ENCODE measurements at regions not wholly inside any gene's neighbourhood (a gene's known extent, or its start where the extent isn't known, plus 50 kb on each side); places are given as distances from the start of the nearest gene placed in this dataset.
A peak's percentile ranks its signal among the peaks of the same experiment; 100 is the strongest.

DNA sequence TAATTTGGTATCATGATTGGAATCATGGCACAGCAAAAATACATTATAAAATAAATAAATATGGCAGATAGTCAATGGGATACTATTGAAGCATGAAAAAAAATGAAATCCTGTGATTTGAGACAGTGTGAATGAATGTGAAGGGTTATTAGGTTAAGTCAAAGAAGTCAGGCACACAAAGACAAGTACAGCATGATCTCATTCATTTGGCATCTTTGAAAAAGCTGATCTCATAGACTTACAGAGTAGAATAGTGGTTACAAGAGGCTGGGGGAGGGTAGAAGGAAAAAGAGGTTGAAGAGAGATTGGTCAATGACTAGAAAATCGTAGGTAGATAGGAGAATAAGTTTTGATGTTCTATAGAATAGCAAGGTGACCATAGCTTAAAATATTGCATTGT is 295.1 kb upstream of the SLITRK5 start:
- Histone ChIP-seq H3K9ac (no peak overlapping the region), H3K9me3 (ENCODE audit: control insufficient read depth, low read length) (no peaks in the 10 kb centered on the region), H3K4me2 (ENCODE audit: low read length) (no peak overlapping the region), H3K79me2 (no peaks in the 10 kb centered on the region), H3K36me3 (ENCODE audit: control insufficient read depth, insufficient read depth, low read length) (no peaks in the 10 kb centered on the region), H3K27me3 (ENCODE audit: control insufficient read depth, insufficient read depth, low read length) (no peaks in the 10 kb centered on the region), H2AFZ (no peak overlapping the region), H3K4me1 (no peaks in the 10 kb centered on the region), H3K4me3 (ENCODE audit: low read depth, low read length) (no peak overlapping the region), H3K27ac (no peak overlapping the region)
- TF ChIP-seq, protein P1, sequence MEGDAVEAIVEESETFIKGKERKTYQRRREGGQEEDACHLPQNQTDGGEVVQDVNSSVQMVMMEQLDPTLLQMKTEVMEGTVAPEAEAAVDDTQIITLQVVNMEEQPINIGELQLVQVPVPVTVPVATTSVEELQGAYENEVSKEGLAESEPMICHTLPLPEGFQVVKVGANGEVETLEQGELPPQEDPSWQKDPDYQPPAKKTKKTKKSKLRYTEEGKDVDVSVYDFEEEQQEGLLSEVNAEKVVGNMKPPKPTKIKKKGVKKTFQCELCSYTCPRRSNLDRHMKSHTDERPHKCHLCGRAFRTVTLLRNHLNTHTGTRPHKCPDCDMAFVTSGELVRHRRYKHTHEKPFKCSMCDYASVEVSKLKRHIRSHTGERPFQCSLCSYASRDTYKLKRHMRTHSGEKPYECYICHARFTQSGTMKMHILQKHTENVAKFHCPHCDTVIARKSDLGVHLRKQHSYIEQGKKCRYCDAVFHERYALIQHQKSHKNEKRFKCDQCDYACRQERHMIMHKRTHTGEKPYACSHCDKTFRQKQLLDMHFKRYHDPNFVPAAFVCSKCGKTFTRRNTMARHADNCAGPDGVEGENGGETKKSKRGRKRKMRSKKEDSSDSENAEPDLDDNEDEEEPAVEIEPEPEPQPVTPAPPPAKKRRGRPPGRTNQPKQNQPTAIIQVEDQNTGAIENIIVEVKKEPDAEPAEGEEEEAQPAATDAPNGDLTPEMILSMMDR (IDR thresholded peaks at IDR 0.05) = no peak

DNA sequence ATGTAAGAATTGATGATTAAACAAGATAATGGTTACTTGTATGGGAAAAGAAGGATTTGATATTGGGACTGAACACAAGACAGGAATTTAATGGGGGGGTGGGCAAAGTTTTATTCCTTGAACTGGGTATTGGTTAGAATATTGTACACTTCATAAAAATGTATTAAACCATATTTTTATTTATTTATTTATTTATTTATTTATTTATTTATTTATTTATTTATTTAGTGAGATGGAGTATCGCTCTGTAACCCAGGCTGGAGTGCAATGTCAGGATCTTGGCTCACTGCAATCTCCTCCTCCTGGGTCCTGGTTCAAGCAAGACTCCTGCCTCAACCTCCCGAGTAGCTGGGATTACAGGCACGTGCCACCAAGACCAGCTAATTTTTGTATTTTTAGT is 287.1 kb upstream of the SLITRK5 start:
- no peaks in the 10 kb centered on the region for H3K36me3 ChIP-seq (ENCODE audit: control insufficient read depth, insufficient read depth, low read length)
- H3K79me2 ChIP-seq = no peaks in the 10 kb centered on the region
- no peaks in the 10 kb centered on the region for H3K4me1 ChIP-seq
- no peak overlapping the region for H3K9ac ChIP-seq
- H3K4me2 ChIP-seq (ENCODE audit: low read length) = no peak overlapping the region
- no peak overlapping the region for H2AFZ ChIP-seq
- TF ChIP-seq, protein P1 (IDR thresholded peaks at IDR 0.05) = no peak
- no peaks in the 10 kb centered on the region for H3K9me3 ChIP-seq (ENCODE audit: control insufficient read depth, low read length)
- no peaks in the 10 kb centered on the region for H3K27me3 ChIP-seq (ENCODE audit: control insufficient read depth, insufficient read depth, low read length)
- no peak overlapping the region for H3K4me3 ChIP-seq (ENCODE audit: low read depth, low read length)
- H3K27ac ChIP-seq = no peak overlapping the region

DNA sequence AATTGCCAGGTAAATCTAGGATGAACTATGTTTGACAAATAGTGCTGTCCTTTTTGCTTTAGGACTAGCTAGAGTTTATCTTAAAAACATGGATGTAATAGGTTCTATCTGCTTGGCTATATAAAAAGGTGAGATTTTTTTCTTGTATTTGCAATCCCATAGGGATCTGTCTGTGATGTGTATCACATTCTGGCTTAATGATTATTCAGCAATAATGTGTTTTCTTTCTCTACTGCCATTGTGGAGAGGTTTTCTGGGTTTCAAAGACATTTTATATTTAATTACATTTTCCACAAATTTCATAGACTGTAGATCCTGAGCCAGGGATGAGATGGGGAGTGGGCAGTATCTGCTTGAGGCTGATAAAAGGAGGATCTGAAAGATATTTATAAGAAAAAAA is 277.8 kb upstream of the SLITRK5 start:
- H3K79me2 ChIP-seq = no peaks in the 10 kb centered on the region
- H3K4me2 ChIP-seq (ENCODE audit: low read length) = no peak overlapping the region
- H3K27me3 ChIP-seq (ENCODE audit: control insufficient read depth, insufficient read depth, low read length) = no peaks in the 10 kb centered on the region
- no peaks in the 10 kb centered on the region for H3K36me3 ChIP-seq (ENCODE audit: control insufficient read depth, insufficient read depth, low read length)
- no peaks in the 10 kb centered on the region for H3K9me3 ChIP-seq (ENCODE audit: control insufficient read depth, low read length)
- TF ChIP-seq, protein P1 (IDR thresholded peaks at IDR 0.05) = no peak
- H3K4me1 ChIP-seq = no peaks in the 10 kb centered on the region
- no peak overlapping the region for H2AFZ ChIP-seq
- H3K4me3 ChIP-seq (ENCODE audit: low read depth, low read length) = no peak overlapping the region
- H3K27ac ChIP-seq = no peak overlapping the region
- no peak overlapping the region for H3K9ac ChIP-seq

DNA sequence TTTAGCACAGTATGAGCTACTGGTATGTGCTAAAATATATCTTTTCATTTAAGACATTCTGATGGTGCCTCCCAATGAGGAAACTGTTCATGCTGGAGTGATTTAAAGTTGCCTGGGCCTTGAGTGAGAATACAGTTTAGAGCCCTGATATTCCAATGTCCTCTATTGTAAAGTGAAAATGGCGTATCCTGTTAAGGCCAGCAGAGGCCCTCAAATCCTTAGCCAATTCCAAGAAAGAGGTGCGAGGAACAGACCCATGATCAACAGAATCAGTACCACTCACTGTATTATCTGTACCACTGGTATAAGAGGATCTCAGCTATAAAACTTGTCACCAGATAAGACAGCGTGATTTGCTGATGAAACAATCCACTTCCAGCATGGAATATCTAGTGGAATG is 273.1 kb upstream of the SLITRK5 start:
- Histone ChIP-seq H3K4me3 (ENCODE audit: low read depth, low read length) (no peak overlapping the region), H3K27ac (no peak overlapping the region), H3K4me1 (no peaks in the 10 kb centered on the region), H3K36me3 (ENCODE audit: control insufficient read depth, insufficient read depth, low read length) (no peaks in the 10 kb centered on the region), H3K4me2 (ENCODE audit: low read length) (no peak overlapping the region), H3K9me3 (ENCODE audit: control insufficient read depth, low read length) (no peaks in the 10 kb centered on the region), H3K9ac (no peak overlapping the region), H3K79me2 (no peaks in the 10 kb centered on the region), H2AFZ (no peak overlapping the region), H3K27me3 (ENCODE audit: control insufficient read depth, insufficient read depth, low read length) (no peaks in the 10 kb centered on the region)
- TF ChIP-seq, protein P1 (IDR thresholded peaks at IDR 0.05) = no peak

DNA sequence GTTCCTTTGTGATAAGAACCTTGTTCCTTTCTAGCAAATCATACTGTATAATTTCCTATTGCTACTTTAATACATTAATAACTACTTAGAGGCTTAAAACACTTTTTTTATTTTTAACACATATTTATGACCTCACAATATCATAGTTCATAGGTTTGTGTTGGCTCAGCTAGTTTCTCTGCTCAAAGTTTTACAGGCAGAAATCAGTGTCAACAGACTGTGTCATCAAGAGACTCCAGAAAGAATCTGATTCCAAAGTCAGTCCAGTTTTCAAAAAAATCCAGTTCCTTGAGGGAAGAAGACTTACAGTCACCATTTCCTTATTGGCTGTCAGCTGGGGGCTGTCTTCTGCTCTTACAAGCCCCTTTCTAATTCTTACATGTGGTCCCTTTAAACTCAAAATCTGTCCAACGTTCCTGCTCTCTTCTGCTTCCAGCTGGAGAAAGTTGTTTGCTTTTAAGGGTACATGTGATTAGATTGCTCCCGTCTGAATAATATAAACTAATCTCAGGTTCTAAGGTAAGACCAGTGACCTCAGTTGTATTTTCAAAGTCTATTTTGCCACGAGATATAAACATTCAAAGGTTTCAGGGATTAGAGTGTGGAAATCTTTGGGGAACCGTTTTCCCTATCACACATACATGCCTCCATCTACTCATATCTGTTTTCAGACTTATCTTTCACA is 267.3 kb upstream of the SLITRK5 start:
- no peak overlapping the region for H3K9ac ChIP-seq
- no peaks in the 10 kb centered on the region for H3K27me3 ChIP-seq (ENCODE audit: control insufficient read depth, insufficient read depth, low read length)
- H3K4me1 ChIP-seq = no peaks in the 10 kb centered on the region
- H3K9me3 ChIP-seq (ENCODE audit: control insufficient read depth, low read length) = no peaks in the 10 kb centered on the region
- H3K36me3 ChIP-seq (ENCODE audit: control insufficient read depth, insufficient read depth, low read length) = no peaks in the 10 kb centered on the region
- peak overlapping the region; percentile 53 for H2AFZ ChIP-seq
- H3K79me2 ChIP-seq = no peaks in the 10 kb centered on the region
- H3K27ac ChIP-seq = no peak overlapping the region
- no peak overlapping the region for H3K4me3 ChIP-seq (ENCODE audit: low read depth, low read length)
- TF ChIP-seq, protein P1 (IDR thresholded peaks at IDR 0.05) = no peak
- H3K4me2 ChIP-seq (ENCODE audit: low read length) = no peak overlapping the region

Data from parathyroid adenoma (tissue), 2 donors.